Stromal cell of bone marrow (primary cell): ENCODE measurements at regions not wholly inside any gene's neighbourhood (a gene's known extent, or its start where the extent isn't known, plus 50 kb on each side); places are given as distances from the start of the nearest gene placed in this dataset.

ENCODE experiments used
- DNase-seq: peaks from one replicate; pipeline ENCODE4 v3.0.0-alpha.2; 2012; ENCODE audit warnings: low read depth

GRCh38 chr12:14279845-14280244 is 85.6 kb upstream of the ATF7IP start:
- no peak for DNase-seq

GRCh38 chr12:14280921-14281320 is 84.6 kb upstream of the ATF7IP start:
- no peak for DNase-seq

- DNase-seq: no peak
Observed at GRCh38 chr12:14281539-14281938, 83.9 kb upstream of the ATF7IP start.

GRCh38 chr12:14283489-14284144 is 81.9 kb upstream of the ATF7IP start:
- no peak for DNase-seq

GRCh38 chr12:14284184-14284722 is 81.2 kb upstream of the ATF7IP start:
- no peak for DNase-seq

- no peak for DNase-seq
Observed at GRCh38 chr12:14289601-14290000, 75.9 kb upstream of the ATF7IP start.

GRCh38 chr12:14290951-14291350 is 74.5 kb upstream of the ATF7IP start:
- DNase-seq: no peak

- no peak for DNase-seq
Observed at GRCh38 chr12:14303661-14304155, 61.8 kb upstream of the ATF7IP start.

GRCh38 chr12:14307004-14307403 is 58.5 kb upstream of the ATF7IP start:
- DNase-seq: no peak

GRCh38 chr12:14308516-14308915 is 57.0 kb upstream of the ATF7IP start:
- no peak for DNase-seq

GRCh38 chr12:14310866-14311265 is 54.6 kb upstream of the ATF7IP start:
- DNase-seq: no peak

- no peak for DNase-seq
Observed at GRCh38 chr12:14313379-14314138, 51.9 kb upstream of the ATF7IP start.

GRCh38 chr12:14314801-14315200 is 50.7 kb upstream of the ATF7IP start:
- no peak for DNase-seq

GRCh38 chr12:14315501-14315900 is 50.0 kb upstream of the ATF7IP start:
- no peak for DNase-seq
